GM23338 (cell line): ENCODE measurements at regions not wholly inside any gene's neighbourhood (a gene's known extent, or its start where the extent isn't known, plus 50 kb on each side); places are given as distances from the start of the nearest gene placed in this dataset.

Experiments used
- ATAC-seq: fragments of 200-7000 bp; cut with Tn5 transposase; 3 replicates; pipeline ENCODE4 v1.9.1; 2020
- DNase-seq: peaks from one replicate; pipeline ENCODE4 v3.0.0-alpha.2; 2015; ENCODE audit warnings: low spot score
- H2AFZ ChIP-seq: fragments of 200-600 bp; sonication (generic); 2 replicates; pipeline ENCODE4 v1.8.0; 2016; ENCODE audit warnings: antibody characterized with exemption, mild to moderate bottlenecking, moderate library complexity
- H3F3A ChIP-seq: fragments of 200-600 bp; sonication (generic); replicated peaks from 2 replicates; pipeline ENCODE4 v1.8.0; 2017; ENCODE audit warnings: antibody characterized with exemption, mixed run types, low read depth
- H3K27ac ChIP-seq: fragments of 200-600 bp; sonication (generic); 2 replicates; pipeline ENCODE4 v1.6.1; 2016; ENCODE audit warnings: low read depth
- H3K27me3 ChIP-seq: fragments of 200-600 bp; sonication (generic); 2 replicates; pipeline ENCODE4 v1.8.0; 2016; ENCODE audit warnings: mild to moderate bottlenecking, mixed run types, moderate library complexity; ENCODE audit not compliant: insufficient read depth
- H3K36me3 ChIP-seq: fragments of 200-600 bp; sonication (generic); 2 replicates; pipeline ENCODE4 v1.8.0; 2016; ENCODE audit warnings: mild to moderate bottlenecking; ENCODE audit not compliant: insufficient read depth
- H3K4me1 ChIP-seq: fragments of 200-600 bp; sonication (generic); 2 replicates; pipeline ENCODE4 v1.8.0; 2016; ENCODE audit warnings: mild to moderate bottlenecking, moderate library complexity; ENCODE audit not compliant: insufficient read depth
- H3K4me2 ChIP-seq: fragments of 200-600 bp; sonication (generic); 2 replicates; pipeline ENCODE4 v1.7.1; 2017; ENCODE audit warnings: mixed run types
- H3K4me3 ChIP-seq: fragments of 200-600 bp; sonication (generic); 2 replicates; pipeline ENCODE4 v1.6.1; 2016; ENCODE audit warnings: mixed run types
- H3K79me2 ChIP-seq: fragments of 200-600 bp; sonication (generic); replicated peaks from 2 replicates; pipeline ENCODE4 v1.8.0; 2017; ENCODE audit warnings: mild to moderate bottlenecking; ENCODE audit not compliant: insufficient read depth
- H3K9me2 ChIP-seq: fragments of 200-600 bp; sonication (generic); 2 replicates; pipeline ENCODE4 v1.8.0; 2017; ENCODE audit not compliant: insufficient read depth
- H4K20me1 ChIP-seq: fragments of 200-600 bp; sonication (generic); replicated peaks from 2 replicates; pipeline ENCODE4 v1.8.0; 2017; ENCODE audit warnings: mild to moderate bottlenecking; ENCODE audit not compliant: insufficient read depth
- H3K27ac Mint-ChIP-seq: 2 replicates; pipeline ENCODE4 v1.8.0; 2020; ENCODE audit warnings: inconsistent platforms, mild to moderate bottlenecking, moderate library complexity, mixed read lengths
- H3K27me3 Mint-ChIP-seq: 3 replicates; pipeline ENCODE4 v1.8.0; 2022; ENCODE audit warnings: low read depth, mild to moderate bottlenecking, moderate library complexity, mixed read lengths, inconsistent platforms; ENCODE audit not compliant: insufficient read depth, poor library complexity
- H3K36me3 Mint-ChIP-seq: 3 replicates; pipeline ENCODE4 v1.8.0; 2021; ENCODE audit warnings: low read depth, mild to moderate bottlenecking, inconsistent platforms, moderate library complexity, mixed read lengths
- H3K4me1 Mint-ChIP-seq: 3 replicates; pipeline ENCODE4 v1.8.0; 2020; ENCODE audit warnings: mild to moderate bottlenecking, inconsistent platforms, mixed read lengths
- H3K4me3 Mint-ChIP-seq: 3 replicates; pipeline ENCODE4 v1.8.0; 2021; ENCODE audit warnings: moderate library complexity, mild to moderate bottlenecking, inconsistent platforms, mixed read lengths
- H3K9me3 Mint-ChIP-seq: 3 replicates; pipeline ENCODE4 v1.8.0; 2020; ENCODE audit warnings: moderate library complexity, mild to moderate bottlenecking, inconsistent platforms, mixed read lengths
- CREB1 ChIP-seq: fragments of 250-450 bp; sonication (Bioruptor Pico); IDR thresholded peaks from 2 replicates; pipeline ENCODE4 v1.5.0; 2020; ENCODE audit warnings: low read depth, mild to moderate bottlenecking, moderate library complexity
- CTCF ChIP-seq, 2 experiments: fragments of 200-600 bp in 1 of 2; sonication (generic) in 1 of 2; conservative IDR thresholded peaks; 2 replicates each; pipeline versions ENCODE4 v1.5.1 to v1.6.1; 2016 to 2017; ENCODE audit warnings: antibody characterized with exemption in 2 of 2, low read depth in 2 of 2, mild to moderate bottlenecking in 2 of 2, moderate library complexity in 1 of 2
- EZH2 ChIP-seq: fragments of 200-600 bp; sonication (generic); IDR thresholded peaks from one replicate; pipeline ENCODE4 v1.8.0; 2017; ENCODE audit warnings: antibody characterized with exemption, mild to moderate bottlenecking, low read depth; ENCODE audit not compliant: unreplicated experiment
- NANOG ChIP-seq: IDR thresholded peaks from 2 replicates; pipeline ENCODE4 v1.6.1; 2016; ENCODE audit warnings: antibody characterized with exemption, borderline replicate concordance
- STAT1 ChIP-seq: IDR thresholded peaks from one replicate; pipeline ENCODE4 v1.6.1; 2016; ENCODE audit warnings: antibody characterized with exemption; ENCODE audit not compliant: unreplicated experiment
- ZNF114 ChIP-seq: fragments of 250-450 bp; sonication (Bioruptor Pico); IDR thresholded peaks from 2 replicates; pipeline ENCODE4 v1.5.0; 2020; ENCODE audit warnings: mild to moderate bottlenecking, moderate library complexity
- ZNF331 ChIP-seq: fragments of 250-450 bp; sonication (Bioruptor Pico); IDR thresholded peaks from 2 replicates; pipeline ENCODE4 v1.5.0; 2020; ENCODE audit warnings: low read depth, mild to moderate bottlenecking, moderate library complexity
- TF ChIP-seq, protein P1 (sequence below): fragments of 250-450 bp; sonication (Bioruptor Pico); IDR thresholded peaks from 2 replicates; pipeline ENCODE4 v1.5.0; 2020; ENCODE audit warnings: mild to moderate bottlenecking, moderate library complexity

DNA sequence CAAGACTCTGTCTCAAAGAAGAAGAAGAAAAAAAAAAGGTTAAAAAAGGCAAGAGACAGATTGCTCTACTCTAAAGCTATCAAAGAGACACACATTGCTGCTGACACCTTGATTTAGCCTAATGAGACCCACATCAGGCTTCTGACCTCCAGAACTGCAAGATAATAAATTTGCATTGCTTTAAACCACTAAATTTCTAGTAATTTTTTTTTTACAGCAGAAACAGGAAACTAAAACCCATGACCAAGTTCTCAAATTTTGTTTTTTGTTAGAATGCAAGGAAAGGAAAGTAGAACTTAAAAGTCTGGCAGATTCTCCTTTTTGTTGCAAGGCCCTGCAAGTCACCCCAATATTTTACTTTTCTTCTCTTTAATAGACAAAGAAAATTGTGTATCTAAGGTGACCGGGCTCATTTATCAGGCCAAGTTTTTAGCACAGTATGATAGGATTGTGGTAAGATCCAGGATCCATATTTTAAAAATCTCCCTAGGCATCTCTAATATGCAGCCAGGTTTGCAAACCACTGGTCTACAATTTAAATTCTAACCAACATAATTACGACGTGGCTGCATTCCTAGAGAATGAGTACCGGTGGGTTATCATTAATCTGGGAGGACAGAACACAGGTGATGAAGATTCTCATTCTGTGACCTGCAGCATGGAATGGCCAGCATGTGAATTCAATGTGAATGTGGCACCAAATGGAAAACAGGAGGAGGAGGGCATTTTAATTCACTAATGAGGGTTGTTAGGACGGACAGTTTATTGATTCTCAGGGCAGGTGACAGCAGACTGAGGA is 56.7 kb upstream of the MED4 start (continued):
- TF ChIP-seq, protein P1, sequence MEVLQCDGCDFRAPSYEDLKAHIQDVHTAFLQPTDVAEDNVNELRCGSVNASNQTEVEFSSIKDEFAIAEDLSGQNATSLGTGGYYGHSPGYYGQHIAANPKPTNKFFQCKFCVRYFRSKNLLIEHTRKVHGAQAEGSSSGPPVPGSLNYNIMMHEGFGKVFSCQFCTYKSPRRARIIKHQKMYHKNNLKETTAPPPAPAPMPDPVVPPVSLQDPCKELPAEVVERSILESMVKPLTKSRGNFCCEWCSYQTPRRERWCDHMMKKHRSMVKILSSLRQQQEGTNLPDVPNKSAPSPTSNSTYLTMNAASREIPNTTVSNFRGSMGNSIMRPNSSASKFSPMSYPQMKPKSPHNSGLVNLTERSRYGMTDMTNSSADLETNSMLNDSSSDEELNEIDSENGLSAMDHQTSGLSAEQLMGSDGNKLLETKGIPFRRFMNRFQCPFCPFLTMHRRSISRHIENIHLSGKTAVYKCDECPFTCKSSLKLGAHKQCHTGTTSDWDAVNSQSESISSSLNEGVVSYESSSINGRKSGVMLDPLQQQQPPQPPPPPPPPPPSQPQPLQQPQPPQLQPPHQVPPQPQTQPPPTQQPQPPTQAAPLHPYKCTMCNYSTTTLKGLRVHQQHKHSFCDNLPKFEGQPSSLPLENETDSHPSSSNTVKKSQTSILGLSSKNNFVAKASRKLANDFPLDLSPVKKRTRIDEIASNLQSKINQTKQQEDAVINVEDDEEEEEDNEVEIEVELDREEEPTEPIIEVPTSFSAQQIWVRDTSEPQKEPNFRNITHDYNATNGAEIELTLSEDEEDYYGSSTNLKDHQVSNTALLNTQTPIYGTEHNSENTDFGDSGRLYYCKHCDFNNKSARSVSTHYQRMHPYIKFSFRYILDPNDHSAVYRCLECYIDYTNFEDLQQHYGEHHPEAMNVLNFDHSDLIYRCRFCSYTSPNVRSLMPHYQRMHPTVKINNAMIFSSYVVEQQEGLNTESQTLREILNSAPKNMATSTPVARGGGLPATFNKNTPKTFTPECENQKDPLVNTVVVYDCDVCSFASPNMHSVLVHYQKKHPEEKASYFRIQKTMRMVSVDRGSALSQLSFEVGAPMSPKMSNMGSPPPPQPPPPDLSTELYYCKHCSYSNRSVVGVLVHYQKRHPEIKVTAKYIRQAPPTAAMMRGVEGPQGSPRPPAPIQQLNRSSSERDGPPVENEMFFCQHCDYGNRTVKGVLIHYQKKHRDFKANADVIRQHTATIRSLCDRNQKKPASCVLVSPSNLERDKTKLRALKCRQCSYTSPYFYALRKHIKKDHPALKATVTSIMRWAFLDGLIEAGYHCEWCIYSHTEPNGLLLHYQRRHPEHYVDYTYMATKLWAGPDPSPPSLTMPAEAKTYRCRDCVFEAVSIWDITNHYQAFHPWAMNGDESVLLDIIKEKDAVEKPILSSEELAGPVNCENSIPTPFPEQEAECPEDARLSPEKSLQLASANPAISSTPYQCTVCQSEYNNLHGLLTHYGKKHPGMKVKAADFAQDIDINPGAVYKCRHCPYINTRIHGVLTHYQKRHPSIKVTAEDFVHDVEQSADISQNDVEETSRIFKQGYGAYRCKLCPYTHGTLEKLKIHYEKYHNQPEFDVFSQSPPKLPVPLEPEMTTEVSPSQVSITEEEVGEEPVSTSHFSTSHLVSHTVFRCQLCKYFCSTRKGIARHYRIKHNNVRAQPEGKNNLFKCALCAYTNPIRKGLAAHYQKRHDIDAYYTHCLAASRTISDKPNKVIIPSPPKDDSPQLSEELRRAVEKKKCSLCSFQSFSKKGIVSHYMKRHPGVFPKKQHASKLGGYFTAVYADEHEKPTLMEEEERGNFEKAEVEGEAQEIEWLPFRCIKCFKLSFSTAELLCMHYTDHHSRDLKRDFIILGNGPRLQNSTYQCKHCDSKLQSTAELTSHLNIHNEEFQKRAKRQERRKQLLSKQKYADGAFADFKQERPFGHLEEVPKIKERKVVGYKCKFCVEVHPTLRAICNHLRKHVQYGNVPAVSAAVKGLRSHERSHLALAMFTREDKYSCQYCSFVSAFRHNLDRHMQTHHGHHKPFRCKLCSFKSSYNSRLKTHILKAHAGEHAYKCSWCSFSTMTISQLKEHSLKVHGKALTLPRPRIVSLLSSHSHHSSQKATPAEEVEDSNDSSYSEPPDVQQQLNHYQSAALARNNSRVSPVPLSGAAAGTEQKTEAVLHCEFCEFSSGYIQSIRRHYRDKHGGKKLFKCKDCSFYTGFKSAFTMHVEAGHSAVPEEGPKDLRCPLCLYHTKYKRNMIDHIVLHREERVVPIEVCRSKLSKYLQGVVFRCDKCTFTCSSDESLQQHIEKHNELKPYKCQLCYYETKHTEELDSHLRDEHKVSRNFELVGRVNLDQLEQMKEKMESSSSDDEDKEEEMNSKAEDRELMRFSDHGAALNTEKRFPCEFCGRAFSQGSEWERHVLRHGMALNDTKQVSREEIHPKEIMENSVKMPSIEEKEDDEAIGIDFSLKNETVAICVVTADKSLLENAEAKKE, result no peak
- TF ChIP-seq STAT1 (no peak), NANOG (no peak), EZH2 (no peak)

DNA sequence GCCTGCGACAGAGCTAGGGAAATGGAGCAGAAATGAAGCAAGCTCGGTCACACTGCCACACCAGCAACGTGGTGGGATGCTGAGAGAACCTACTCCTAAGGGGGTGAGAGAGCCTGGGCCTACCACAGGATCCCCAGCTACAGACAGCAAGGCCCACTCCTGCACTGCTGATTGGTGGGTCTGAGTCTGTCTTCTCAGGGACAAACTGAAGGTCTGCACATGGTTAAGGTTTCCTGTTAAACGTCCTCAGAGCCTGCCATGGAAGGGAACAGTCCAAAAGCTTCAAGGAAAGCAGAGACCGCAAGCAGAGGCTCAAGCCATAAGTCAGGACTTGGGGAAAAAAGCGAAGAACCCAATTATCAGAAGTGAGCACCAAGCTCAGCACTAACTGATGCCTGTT is 53.5 kb upstream of the MED4 start:
- Mint-ChIP-seq H3K4me1 (no peaks in the 10 kb centered on the region), H3K27ac (no peak overlapping the region), H3K9me3 (peaks cover 3% of the 10 kb centered on the region; the same call in 2 of the 3 replicates), H3K27me3 (no peaks in the 10 kb centered on the region), H3K4me3 (no peak overlapping the region), H3K36me3 (no peaks in the 10 kb centered on the region)
- Histone ChIP-seq H2AFZ (peak overlapping the region; percentile 32; the same call in 1 of the 2 replicates), H4K20me1 (no peaks in the 10 kb centered on the region), H3K4me2 (no peak overlapping the region), H3F3A (no peaks in the 10 kb centered on the region), H3K9me2 (no peaks in the 10 kb centered on the region), H3K36me3 (no peaks in the 10 kb centered on the region), H3K4me1 (no peaks in the 10 kb centered on the region), H3K27ac (no peak overlapping the region), H3K79me2 (no peaks in the 10 kb centered on the region), H3K4me3 (no peak overlapping the region), H3K27me3 (no peaks in the 10 kb centered on the region)
- ATAC-seq (no peak), DNase-seq (no peak)
- TF ChIP-seq ZNF331 (CRISPR knock-in tag), result no peak
- no peak for TF ChIP-seq CREB1 (CRISPR knock-in tag)
- no peak for TF ChIP-seq ZNF114 (CRISPR knock-in tag)
- TF ChIP-seq STAT1, result no peak
- TF ChIP-seq CTCF (conservative IDR thresholded peaks at IDR 0.05; ENCODE audit: low read depth in 2 of 2), result no peak
